LNCAP (cell line): ENCODE measurements at regions not wholly inside any gene's neighbourhood (a gene's known extent, or its start where the extent isn't known, plus 50 kb on each side); places are given as distances from the start of the nearest gene placed in this dataset.

Experiments
- CTCF ChIP-seq: fragments of 450-650 bp; IDR thresholded peaks from 2 replicates; pipeline ENCODE4 v1.5.1; 2017; ENCODE audit warnings: mild to moderate bottlenecking

- TF ChIP-seq CTCF = no peak
These were observed 97.8 kb upstream of the NETO1 start for GRCh38 chr18:72965616-72966015.

GRCh38 chr18:72948439-72948838, 80.7 kb upstream of the NETO1 start:
- no peak for TF ChIP-seq CTCF

DNA sequence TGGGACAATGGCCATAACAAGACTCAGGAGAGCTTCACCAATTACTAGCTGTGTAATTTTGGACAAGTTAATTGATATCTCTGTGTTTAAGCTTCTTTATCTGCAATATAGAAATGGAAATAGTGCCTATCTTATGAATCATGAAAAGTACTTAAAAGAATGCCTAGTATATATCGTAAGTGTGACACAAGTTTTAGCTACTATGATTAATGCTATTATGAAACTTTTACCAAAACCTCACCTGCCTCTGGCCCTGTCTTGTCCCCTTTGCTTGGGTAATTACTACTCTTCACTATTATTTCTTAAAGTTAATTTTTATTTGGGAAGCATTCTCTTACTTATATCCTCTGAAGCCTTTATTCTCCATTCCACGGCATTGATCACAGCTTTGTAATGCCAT, 75.0 kb upstream of the NETO1 start:
- no peak for TF ChIP-seq CTCF

DNA sequence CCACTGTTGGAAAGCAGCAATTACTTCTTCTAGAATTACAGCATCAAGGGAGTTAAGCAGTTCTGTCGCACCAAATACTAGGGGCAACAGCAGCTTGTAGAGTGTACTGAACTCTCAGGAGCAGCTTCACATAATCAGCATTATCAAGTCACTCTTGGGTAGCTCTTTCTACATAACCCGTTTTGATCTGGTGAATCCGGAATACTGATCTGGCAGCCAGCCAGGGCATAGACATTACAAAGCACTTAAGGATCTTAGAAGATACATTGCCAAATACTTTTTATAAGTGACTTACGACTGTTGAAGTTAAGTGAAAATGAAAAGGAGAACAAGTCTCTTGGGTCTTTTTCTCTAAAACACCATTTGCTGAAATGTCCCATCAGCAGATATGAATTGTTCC, 73.2 kb upstream of the NETO1 start:
- TF ChIP-seq CTCF = no peak

DNA sequence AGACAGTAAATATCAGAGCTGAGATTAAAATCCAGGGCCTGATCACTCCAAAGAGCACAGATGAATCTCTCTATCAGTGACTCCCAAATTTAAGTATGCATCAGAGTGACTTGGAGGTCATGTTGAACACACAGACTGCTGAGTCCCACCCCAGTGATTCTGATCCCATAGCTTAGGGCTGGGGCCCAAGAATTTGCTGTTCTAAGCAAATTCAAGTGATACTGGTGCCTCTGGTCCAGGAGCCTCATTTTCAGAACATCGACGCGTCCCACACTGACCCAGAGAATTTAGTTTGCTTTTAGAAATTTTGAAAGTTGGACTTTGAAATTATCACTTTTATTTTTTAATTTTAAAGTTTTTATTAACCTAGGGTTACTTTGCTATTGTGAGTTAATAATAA, 72.7 kb upstream of the NETO1 start:
- TF ChIP-seq CTCF = no peak

DNA sequence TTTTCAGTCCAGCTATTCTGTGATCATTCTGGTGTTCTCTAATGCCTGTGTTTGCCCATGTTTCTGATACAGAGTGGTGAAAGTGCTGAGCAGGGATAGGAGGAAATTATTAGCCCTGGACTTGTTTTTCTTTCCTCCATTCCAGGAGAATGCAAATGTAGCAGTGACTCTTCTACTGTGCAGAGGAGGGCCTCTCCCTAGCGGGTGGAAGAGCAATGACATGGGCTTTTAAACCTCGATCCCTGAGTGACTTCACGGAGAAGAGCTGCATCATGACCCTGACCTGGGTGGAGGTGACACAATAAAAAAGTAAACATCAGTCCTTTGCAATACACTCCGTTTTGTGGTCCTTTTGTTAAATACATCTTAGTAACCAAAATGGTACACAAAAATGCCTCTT, 68.0 kb upstream of the NETO1 start:
- no peak for TF ChIP-seq CTCF

DNA sequence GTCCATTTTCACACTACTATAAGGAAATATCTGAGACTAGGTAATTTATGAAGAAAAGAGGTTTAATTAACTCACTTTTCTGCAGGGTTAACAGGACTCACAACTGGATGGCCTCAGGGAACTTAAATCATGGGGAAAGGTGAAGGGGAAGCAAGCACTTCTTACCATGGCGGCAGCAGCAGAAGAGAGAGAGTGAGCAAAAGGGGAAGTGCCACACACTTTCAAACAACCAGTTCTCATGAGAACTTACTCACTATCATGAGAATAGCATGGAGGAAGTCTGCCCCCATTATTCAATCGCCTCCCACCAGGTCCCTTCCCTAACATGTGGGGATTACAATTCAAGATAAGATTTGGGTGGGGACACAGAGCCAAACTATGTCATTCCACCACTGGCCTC, 55.1 kb upstream of the NETO1 start:
- TF ChIP-seq CTCF = no peak
